ENCODE measurements at regions not wholly inside any gene's neighbourhood (a gene's known extent, or its start where the extent isn't known, plus 50 kb on each side); places are given as distances from the start of the nearest gene placed in this dataset.
"Not testable (repeated sequence)": the region's sequence is repeated elsewhere in the genome, so short reads cannot be mapped to it uniquely, and the experiment has no call there.

- no peak for DNase-seq
- peaks cover 0 to 3% (median 0%) of the 10 kb centered on the region in 3 donors for H3K27me3 Mint-ChIP-seq (ENCODE audit: low read depth in 3 of 3)
- H3K9me3 Mint-ChIP-seq, result peaks cover 2 to 24% (median 8%) of the 10 kb centered on the region in 6 donors
- no peaks in the 10 kb centered on the region for H3K4me1 Mint-ChIP-seq
- H3K36me3 Mint-ChIP-seq, result no peaks in the 10 kb centered on the region
- H3K4me3 Mint-ChIP-seq, result no peak overlapping the region
- no peak overlapping the region for H3K27ac Mint-ChIP-seq
Observed at GRCh38 chr4:137890812-137891211, 351.3 kb downstream of the SLC7A11 start.

GRCh38 chr4:137881641-137882040 is 349.3 kb upstream of the PCDH18 start:
- Mint-ChIP-seq H3K4me3 (no peak overlapping the region), H3K36me3 (no peaks in the 10 kb centered on the region), H3K27ac (no peak overlapping the region), H3K4me1 (no peaks in the 10 kb centered on the region), H3K9me3 (peaks cover 2 to 32% (median 9%) of the 10 kb centered on the region in 6 donors), H3K27me3 (ENCODE audit: low read depth in 3 of 3) (peaks cover 0 to 2% (median 2%) of the 10 kb centered on the region in 3 donors)
- DNase-seq, result no peak

DNA sequence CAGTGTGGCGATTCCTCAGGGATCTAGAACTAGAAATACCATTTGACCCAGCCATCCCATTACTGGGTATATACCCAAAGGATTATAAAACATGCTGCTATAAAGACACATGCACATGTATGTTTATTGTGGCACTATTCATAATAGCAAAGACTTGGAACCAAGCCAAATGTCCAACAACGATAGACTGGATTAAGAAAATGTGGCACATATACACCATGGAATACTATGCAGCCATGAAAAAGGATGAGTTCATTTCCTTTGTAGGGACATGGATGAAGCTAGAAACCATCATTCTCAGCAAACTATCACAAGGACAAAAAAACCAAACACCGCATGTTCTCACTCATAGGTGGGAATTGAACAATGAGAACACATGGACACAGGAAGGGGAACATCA is 335.8 kb upstream of the PCDH18 start:
- not testable (repeated sequence) for H3K27me3 Mint-ChIP-seq (ENCODE audit: low read depth in 3 of 3); H3K36me3 Mint-ChIP-seq; H3K4me3 Mint-ChIP-seq; DNase-seq; H3K4me1 Mint-ChIP-seq; H3K27ac Mint-ChIP-seq
- H3K9me3 Mint-ChIP-seq, result peaks cover 1 to 25% (median 6%) of the 10 kb centered on the region in 6 donors

GRCh38 chr4:137866671-137867070 is 334.4 kb upstream of the PCDH18 start:
- peaks cover 0 to 2% (median 0%) of the 10 kb centered on the region in 3 donors for H3K27me3 Mint-ChIP-seq (ENCODE audit: low read depth in 3 of 3)

GRCh38 chr4:137861682-137862081 is 329.4 kb upstream of the PCDH18 start:
- Mint-ChIP-seq H3K9me3 (peaks cover 0 to 14% (median 3%) of the 10 kb centered on the region in 6 donors), H3K27ac (no peak overlapping the region), H3K4me1 (no peaks in the 10 kb centered on the region), H3K4me3 (no peak overlapping the region), H3K36me3 (no peaks in the 10 kb centered on the region), H3K27me3 (ENCODE audit: low read depth in 3 of 3) (peaks cover 0 to 1% (median 0%) of the 10 kb centered on the region in 3 donors)
- DNase-seq, result no peak

More at GRCh38 chr4:137866671-137867070, 334.4 kb upstream of the PCDH18 start:
- H3K4me1 Mint-ChIP-seq, result no peaks in the 10 kb centered on the region
- no peak overlapping the region for H3K4me3 Mint-ChIP-seq
- H3K36me3 Mint-ChIP-seq, result no peaks in the 10 kb centered on the region
- no peak overlapping the region for H3K27ac Mint-ChIP-seq
- no peak for DNase-seq
- H3K9me3 Mint-ChIP-seq, result peaks cover 0 to 21% (median 6%) of the 10 kb centered on the region in 6 donors

GRCh38 chr4:137853424-137853823 is 321.1 kb upstream of the PCDH18 start:
- DNase-seq, result no peak
- Mint-ChIP-seq H3K27me3 (ENCODE audit: low read depth in 3 of 3) (peaks cover 0 to 1% (median 0%) of the 10 kb centered on the region in 3 donors), H3K4me3 (no peak overlapping the region), H3K27ac (no peak overlapping the region), H3K9me3 (peaks cover 9 to 55% (median 29%) of the 10 kb centered on the region in 6 donors), H3K4me1 (no peaks in the 10 kb centered on the region), H3K36me3 (no peaks in the 10 kb centered on the region)

GRCh38 chr4:137852326-137852725 is 320.0 kb upstream of the PCDH18 start:
- no peak overlapping the region for H3K4me3 Mint-ChIP-seq

GRCh38 chr4:137851435-137851834 is 319.1 kb upstream of the PCDH18 start:
- Mint-ChIP-seq H3K4me3 (no peak overlapping the region), H3K36me3 (no peaks in the 10 kb centered on the region), H3K4me1 (no peaks in the 10 kb centered on the region), H3K27ac (no peak overlapping the region), H3K9me3 (peaks cover 6 to 58% (median 30%) of the 10 kb centered on the region in 6 donors), H3K27me3 (ENCODE audit: low read depth in 3 of 3) (no peaks in the 10 kb centered on the region)
- no peak for DNase-seq

More at GRCh38 chr4:137852326-137852725, 320.0 kb upstream of the PCDH18 start:
- no peak overlapping the region for H3K27ac Mint-ChIP-seq
- peaks cover 0 to 1% (median 0%) of the 10 kb centered on the region in 3 donors for H3K27me3 Mint-ChIP-seq (ENCODE audit: low read depth in 3 of 3)
- H3K4me1 Mint-ChIP-seq, result no peaks in the 10 kb centered on the region
- H3K9me3 Mint-ChIP-seq, result peaks cover 9 to 57% (median 30%) of the 10 kb centered on the region in 6 donors
- no peaks in the 10 kb centered on the region for H3K36me3 Mint-ChIP-seq
- DNase-seq, result no peak

DNA sequence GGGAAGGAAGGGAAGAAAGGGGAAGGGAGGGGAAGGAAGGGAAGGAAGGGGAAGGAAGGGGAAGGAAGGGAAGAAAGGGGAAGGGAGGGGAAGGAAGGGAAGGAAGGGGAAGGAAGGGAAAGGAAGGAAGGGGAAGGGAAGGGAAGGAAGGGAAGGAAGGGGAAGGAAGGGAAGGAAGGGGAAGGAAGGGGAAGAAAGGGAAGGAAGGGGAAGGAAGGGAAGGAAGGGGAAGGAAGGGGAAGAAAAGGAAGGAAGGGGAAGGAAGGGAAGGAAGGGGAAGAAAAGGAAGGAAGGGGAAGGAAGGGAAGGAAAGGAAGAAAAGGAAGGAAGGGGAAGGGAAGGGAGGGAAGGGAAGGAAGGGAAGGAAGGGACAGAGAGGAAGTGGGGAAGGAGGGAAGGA is 295.7 kb upstream of the PCDH18 start:
- H3K4me1 Mint-ChIP-seq; H3K27ac Mint-ChIP-seq; H3K36me3 Mint-ChIP-seq; DNase-seq; H3K4me3 Mint-ChIP-seq; H3K27me3 Mint-ChIP-seq (ENCODE audit: low read depth in 3 of 3): not testable (repeated sequence)
- peaks cover 10 to 47% (median 21%) of the 10 kb centered on the region in 6 donors for H3K9me3 Mint-ChIP-seq

- no peak overlapping the region for H3K4me3 Mint-ChIP-seq
- no peaks in the 10 kb centered on the region for H3K36me3 Mint-ChIP-seq
- H3K4me1 Mint-ChIP-seq, result no peaks in the 10 kb centered on the region
- no peak overlapping the region for H3K27ac Mint-ChIP-seq
- H3K27me3 Mint-ChIP-seq (ENCODE audit: low read depth in 3 of 3), result peaks cover 0 to 4% (median 1%) of the 10 kb centered on the region in 3 donors
- peaks cover 2 to 39% (median 17%) of the 10 kb centered on the region in 6 donors for H3K9me3 Mint-ChIP-seq
- DNase-seq, result no peak
Observed at GRCh38 chr4:137825505-137825904, 293.2 kb upstream of the PCDH18 start.

DNA sequence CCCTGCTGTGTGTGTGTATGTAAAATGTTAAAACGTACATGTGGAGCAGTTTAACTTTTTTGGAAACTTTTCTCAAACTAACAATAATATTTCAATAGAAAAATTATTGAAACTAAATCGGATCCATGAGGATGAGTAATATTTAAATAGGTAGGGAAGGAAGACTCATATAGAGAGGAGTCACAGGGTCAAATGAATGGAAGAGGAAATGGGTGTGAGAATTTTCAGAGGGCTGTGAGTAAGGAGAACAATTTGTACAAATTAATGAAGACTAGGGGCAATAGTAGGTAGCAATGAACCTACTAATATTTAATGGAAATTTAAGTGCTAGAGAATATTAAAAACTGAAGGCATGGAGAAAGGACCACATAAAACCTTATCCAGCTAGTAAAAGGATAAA is 290.7 kb upstream of the PCDH18 start:
- no peaks in the 10 kb centered on the region for H3K36me3 Mint-ChIP-seq
- H3K4me3 Mint-ChIP-seq, result no peak overlapping the region
- H3K27ac Mint-ChIP-seq, result no peak overlapping the region
- no peak for DNase-seq
- H3K4me1 Mint-ChIP-seq, result no peaks in the 10 kb centered on the region
- peaks cover 2 to 33% (median 12%) of the 10 kb centered on the region in 6 donors for H3K9me3 Mint-ChIP-seq
- peaks cover 0 to 4% (median 1%) of the 10 kb centered on the region in 3 donors for H3K27me3 Mint-ChIP-seq (ENCODE audit: low read depth in 3 of 3)

DNA sequence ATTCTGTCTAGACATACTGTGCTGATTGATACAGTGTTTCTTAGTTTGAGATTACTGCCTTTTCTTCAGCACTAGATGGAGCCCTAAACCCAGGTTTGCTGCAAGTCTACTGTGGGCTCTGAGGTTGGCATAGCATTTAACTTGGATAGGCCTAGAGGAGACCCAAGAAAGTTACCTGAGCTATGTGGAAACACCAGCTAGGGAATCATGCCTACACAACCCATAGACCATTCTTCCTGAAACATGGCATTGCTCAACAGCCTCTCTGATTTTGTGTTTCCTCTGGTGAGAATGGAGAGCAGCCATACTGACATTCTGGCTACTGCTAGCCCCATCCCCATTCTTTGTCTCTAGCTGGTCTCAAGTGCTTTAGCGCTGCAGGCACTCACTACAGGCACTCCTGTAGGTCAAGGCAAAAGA is 287.7 kb upstream of the PCDH18 start:
- Mint-ChIP-seq H3K27me3 (ENCODE audit: low read depth in 3 of 3) (peaks cover 0 to 4% (median 1%) of the 10 kb centered on the region in 3 donors), H3K36me3 (no peaks in the 10 kb centered on the region), H3K4me1 (no peaks in the 10 kb centered on the region), H3K9me3 (peaks cover 0 to 27% (median 13%) of the 10 kb centered on the region in 6 donors), H3K4me3 (no peak overlapping the region), H3K27ac (no peak overlapping the region)
- no peak for DNase-seq

DNA sequence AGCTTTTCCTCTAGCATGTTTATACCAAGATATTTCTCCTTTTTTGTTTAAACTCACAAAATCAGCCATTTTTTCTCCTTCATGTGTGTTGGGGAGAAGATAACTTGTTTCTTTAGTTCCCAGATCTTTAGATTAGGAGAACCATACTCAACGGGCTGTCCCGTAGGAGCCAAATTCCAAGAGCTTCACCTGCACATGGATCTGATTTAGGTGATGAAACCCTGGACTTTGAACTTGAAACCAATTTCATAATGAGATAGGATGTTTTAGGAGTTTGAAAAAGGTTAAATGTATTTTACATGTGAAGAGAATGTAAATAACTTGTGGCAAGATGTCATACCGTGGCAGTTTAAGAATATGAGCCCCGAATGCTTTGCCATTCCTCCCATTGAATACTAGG is 280.0 kb upstream of the PCDH18 start:
- no peaks in the 10 kb centered on the region for H3K4me1 Mint-ChIP-seq
- no peak overlapping the region for H3K4me3 Mint-ChIP-seq
- no peak overlapping the region for H3K27ac Mint-ChIP-seq

DNA sequence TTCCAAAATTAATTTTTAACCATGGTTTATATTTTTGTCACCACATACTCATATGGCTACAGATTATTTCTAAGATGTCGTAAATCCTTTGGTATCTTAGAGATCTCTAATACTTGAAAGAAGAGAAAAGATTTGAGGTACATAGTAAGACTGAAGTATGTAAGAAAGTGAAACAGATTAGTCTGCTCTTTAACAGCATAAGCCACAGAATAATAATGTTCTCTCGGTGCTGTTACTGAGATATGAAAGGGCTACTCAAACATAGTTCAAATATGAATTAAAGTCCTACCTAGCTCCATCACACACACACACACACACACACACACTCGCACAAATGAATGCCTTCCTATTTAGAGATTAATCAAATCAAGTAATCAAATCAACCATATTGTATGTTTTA is 274.1 kb upstream of the PCDH18 start:
- no peak overlapping the region for H3K4me3 Mint-ChIP-seq
- no peak for DNase-seq
- H3K27me3 Mint-ChIP-seq (ENCODE audit: low read depth in 3 of 3), result no peaks in the 10 kb centered on the region
- H3K27ac Mint-ChIP-seq, result no peak overlapping the region
- no peaks in the 10 kb centered on the region for H3K4me1 Mint-ChIP-seq
- peaks cover 5 to 19% (median 10%) of the 10 kb centered on the region in 6 donors for H3K9me3 Mint-ChIP-seq
- no peaks in the 10 kb centered on the region for H3K36me3 Mint-ChIP-seq

More for the DNA sequence above, 280.0 kb upstream of the PCDH18 start:
- peaks cover 1 to 28% (median 12%) of the 10 kb centered on the region in 6 donors for H3K9me3 Mint-ChIP-seq
- H3K27me3 Mint-ChIP-seq (ENCODE audit: low read depth in 3 of 3), result peaks cover 0 to 2% (median 0%) of the 10 kb centered on the region in 3 donors
- H3K36me3 Mint-ChIP-seq, result no peaks in the 10 kb centered on the region
- no peak for DNase-seq

- Mint-ChIP-seq H3K27me3 (ENCODE audit: low read depth in 3 of 3) (no peaks in the 10 kb centered on the region), H3K27ac (no peak overlapping the region), H3K4me1 (no peaks in the 10 kb centered on the region), H3K36me3 (no peaks in the 10 kb centered on the region), H3K9me3 (peaks cover 6 to 28% (median 11%) of the 10 kb centered on the region in 6 donors), H3K4me3 (no peak overlapping the region)
- DNase-seq, result no peak
Observed at GRCh38 chr4:137804906-137805495, 272.7 kb upstream of the PCDH18 start.
